CD4-positive, alpha-beta memory T cell (primary cell): ENCODE measurements at regions not wholly inside any gene's neighbourhood (a gene's known extent, or its start where the extent isn't known, plus 50 kb on each side); places are given as distances from the start of the nearest gene placed in this dataset.

Experiments
- CTCF ChIA-PET: fragments of 350-600 bp; sonication (Branson Sonifier 250); formaldehyde crosslinking; loops from one replicate; lab custom pipeline; 2021; ENCODE audit warnings: inconsistent platforms; ENCODE audit not compliant: partially characterized antibody; lab: Charles Lee
- POLR2A ChIA-PET: fragments of 350-600 bp; sonication (Branson Sonifier 250); formaldehyde crosslinking; loops from one replicate; lab custom pipeline; 2021; ENCODE audit not compliant: partially characterized antibody; lab: Charles Lee
- DNase-seq, 5 donors: peaks; one replicate each; pipeline versions ENCODE4 v3.0.0 to v3.0.0-alpha.2; 2020 to 2022; ENCODE audit warnings: mixed read lengths in 1 of 5
- H3K27ac ChIP-seq: one replicate; pipeline ENCODE4 v1.7.0; 2013; ENCODE audit warnings: low read depth, low read length
- H3K27me3 ChIP-seq: 2 replicates; pipeline ENCODE4 v1.7.0; 2013; ENCODE audit warnings: mild to moderate bottlenecking, low read length, moderate library complexity; ENCODE audit not compliant: insufficient read depth
- H3K36me3 ChIP-seq: 2 replicates; pipeline ENCODE4 v1.7.0; 2013; ENCODE audit warnings: mild to moderate bottlenecking, low read length, moderate library complexity; ENCODE audit not compliant: insufficient read depth
- H3K4me1 ChIP-seq: 2 replicates; pipeline ENCODE4 v1.7.0; 2013; ENCODE audit warnings: mild to moderate bottlenecking, low read length, moderate library complexity; ENCODE audit not compliant: insufficient read depth
- H3K4me3 ChIP-seq, 2 donors: one replicate each; pipeline ENCODE4 v1.7.0; 2013; ENCODE audit warnings: low read length in 2 of 2, mild to moderate bottlenecking in 1 of 2
- H3K9me3 ChIP-seq, 2 donors: one replicate each; pipeline ENCODE4 v1.7.0; 2013; ENCODE audit warnings: low read length in 2 of 2, control low read depth in 1 of 2; ENCODE audit not compliant: control insufficient read depth in 1 of 2
- H3K27ac Mint-ChIP-seq, 7 donors: one replicate each; pipeline ENCODE4 v1.8.0; 2020 to 2021; ENCODE audit warnings: mixed read lengths in 7 of 7, mild to moderate bottlenecking in 6 of 7, inconsistent platforms in 3 of 7, moderate library complexity in 3 of 7
- H3K27me3 Mint-ChIP-seq, 2 donors: one replicate each; pipeline ENCODE4 v1.8.0; 2020 to 2021; ENCODE audit warnings: mixed read lengths in 2 of 2
- H3K36me3 Mint-ChIP-seq, 2 donors: one replicate each; pipeline ENCODE4 v1.8.0; 2020 to 2021; ENCODE audit warnings: mixed read lengths in 2 of 2, inconsistent platforms in 1 of 2, mild to moderate bottlenecking in 1 of 2
- H3K4me1 Mint-ChIP-seq, 4 donors: one replicate each; pipeline ENCODE4 v1.8.0; 2020 to 2021; ENCODE audit warnings: mixed read lengths in 4 of 4, mild to moderate bottlenecking in 1 of 4
- H3K4me3 Mint-ChIP-seq, 8 donors: one replicate each; pipeline ENCODE4 v1.8.0; 2020 to 2021; ENCODE audit warnings: mixed read lengths in 8 of 8, mild to moderate bottlenecking in 7 of 8, moderate library complexity in 6 of 8, inconsistent platforms in 3 of 8
- H3K9me3 Mint-ChIP-seq, 8 donors: one replicate each; pipeline ENCODE4 v1.8.0; 2020 to 2021; ENCODE audit warnings: mixed read lengths in 8 of 8, mild to moderate bottlenecking in 5 of 8, inconsistent platforms in 3 of 8, moderate library complexity in 1 of 8
- intact Hi-C: fragments of 100-400 bp; cut with micrococcal nuclease; formaldehyde crosslinking; loops from one replicate; pipeline ENCODE4 v1.15.1; 2023

GRCh38 chr14:56730538-56731145 is 79.6 kb downstream of the OTX2 start:
- Mint-ChIP-seq H3K27me3 (peaks cover 10 to 13% of the 10 kb centered on the region in 2 donors), H3K4me3 (no peak overlapping the region), H3K27ac (no peak overlapping the region), H3K9me3 (peaks cover 0 to 2% (median 0%) of the 10 kb centered on the region in 8 donors), H3K4me1 (peaks cover 0 to 2% (median 0%) of the 10 kb centered on the region in 4 donors), H3K36me3 (no peaks in the 10 kb centered on the region)
- H3K27me3 ChIP-seq = peaks cover 9% of the 10 kb centered on the region
- no peaks in the 10 kb centered on the region for H3K36me3 ChIP-seq
- H3K4me1 ChIP-seq = no peaks in the 10 kb centered on the region
- intact Hi-C loops = no loop called here
- H3K9me3 ChIP-seq = no peaks in the 10 kb centered on the region
- no peak overlapping the region for H3K27ac ChIP-seq
- CTCF ChIA-PET = no interaction called here
- POLR2A ChIA-PET = no interaction called here
- DNase-seq = no peak
- H3K4me3 ChIP-seq = no peak overlapping the region

DNA sequence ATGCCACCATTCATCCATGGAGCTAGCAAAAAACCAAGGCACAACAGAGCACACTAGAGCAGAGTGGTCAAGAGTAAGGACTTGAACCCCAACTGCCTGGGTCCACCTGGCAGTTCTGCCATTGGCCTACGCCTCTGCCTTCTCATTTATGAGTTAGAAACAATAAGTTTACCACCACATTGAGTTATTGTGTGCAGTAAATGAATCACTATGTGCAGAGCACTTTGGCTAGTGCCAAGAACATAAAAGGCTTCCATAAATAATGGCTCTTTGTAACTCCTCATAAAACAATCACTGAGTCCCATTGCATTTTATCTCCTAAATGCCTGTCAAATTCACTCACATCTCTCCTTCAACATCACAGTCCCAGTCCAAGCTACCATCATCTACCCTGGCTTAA is 86.3 kb downstream of the OTX2 start:
- H3K9me3 Mint-ChIP-seq = peaks cover 0 to 2% (median 0%) of the 10 kb centered on the region in 8 donors
- H3K4me3 Mint-ChIP-seq = no peak overlapping the region
- POLR2A ChIA-PET = no interaction called here
- Histone ChIP-seq H3K36me3 (no peaks in the 10 kb centered on the region), H3K9me3 (no peaks in the 10 kb centered on the region), H3K4me3 (no peak overlapping the region), H3K27ac (no peak overlapping the region), H3K4me1 (no peaks in the 10 kb centered on the region), H3K27me3 (peaks cover 3% of the 10 kb centered on the region)
- CTCF ChIA-PET = no interaction called here
- peaks cover 11 to 18% of the 10 kb centered on the region in 2 donors for H3K27me3 Mint-ChIP-seq
- no peak for DNase-seq
- no peaks in the 10 kb centered on the region for H3K36me3 Mint-ChIP-seq
- H3K27ac Mint-ChIP-seq = no peak overlapping the region
- H3K4me1 Mint-ChIP-seq = no peaks in the 10 kb centered on the region
- intact Hi-C loops = no loop called here

DNA sequence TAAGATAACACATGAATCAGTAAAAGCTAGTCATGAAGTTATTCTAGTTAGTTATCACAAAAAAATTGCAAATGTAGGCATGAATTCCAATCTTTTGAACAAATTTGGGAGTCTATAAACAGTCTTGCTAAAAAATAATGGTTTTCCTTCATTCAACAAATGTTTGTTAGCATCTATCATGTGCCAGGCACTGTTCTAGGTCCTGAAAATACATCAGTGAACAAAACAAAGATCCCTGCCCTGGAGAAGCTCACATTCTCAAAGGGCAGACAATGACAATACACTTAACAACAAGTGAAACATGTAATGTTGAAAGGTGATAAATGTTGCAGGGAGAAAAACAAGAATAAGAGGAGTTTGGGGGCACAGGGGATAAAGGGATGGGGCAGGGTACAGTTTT is 86.9 kb downstream of the OTX2 start:
- Mint-ChIP-seq H3K27me3 (peaks cover 15 to 21% of the 10 kb centered on the region in 2 donors), H3K4me1 (no peaks in the 10 kb centered on the region), H3K9me3 (peaks cover 0 to 2% (median 0%) of the 10 kb centered on the region in 8 donors), H3K27ac (no peak overlapping the region), H3K36me3 (no peaks in the 10 kb centered on the region), H3K4me3 (no peak overlapping the region)
- CTCF ChIA-PET = interaction anchor here (0.9 kb wide), 1 partner anchor 14 kb away, joined by 4 read pairs; no protein-coding TSS in a partner anchor
- no peak overlapping the region for H3K27ac ChIP-seq
- H3K36me3 ChIP-seq = no peaks in the 10 kb centered on the region
- DNase-seq = no peak
- H3K4me1 ChIP-seq = no peaks in the 10 kb centered on the region
- H3K27me3 ChIP-seq = peaks cover 3% of the 10 kb centered on the region
- no peaks in the 10 kb centered on the region for H3K9me3 ChIP-seq
- no peak overlapping the region for H3K4me3 ChIP-seq
- intact Hi-C loops = no loop called here
- POLR2A ChIA-PET = no interaction called here

- Mint-ChIP-seq H3K9me3 (peaks cover 0 to 2% (median 0%) of the 10 kb centered on the region in 8 donors), H3K27me3 (peaks cover 15 to 19% of the 10 kb centered on the region in 2 donors), H3K36me3 (no peaks in the 10 kb centered on the region), H3K4me1 (no peaks in the 10 kb centered on the region), H3K4me3 (no peak overlapping the region), H3K27ac (no peak overlapping the region)
- Histone ChIP-seq H3K36me3 (no peaks in the 10 kb centered on the region), H3K4me3 (no peak overlapping the region), H3K27me3 (peaks cover 3% of the 10 kb centered on the region), H3K9me3 (no peaks in the 10 kb centered on the region), H3K4me1 (no peaks in the 10 kb centered on the region), H3K27ac (no peak overlapping the region)
- DNase-seq = no peak
- POLR2A ChIA-PET = no interaction called here
- CTCF ChIA-PET = no interaction called here
- intact Hi-C loops = no loop called here
Observed at GRCh38 chr14:56720703-56721460, 89.4 kb downstream of the OTX2 start.

DNA sequence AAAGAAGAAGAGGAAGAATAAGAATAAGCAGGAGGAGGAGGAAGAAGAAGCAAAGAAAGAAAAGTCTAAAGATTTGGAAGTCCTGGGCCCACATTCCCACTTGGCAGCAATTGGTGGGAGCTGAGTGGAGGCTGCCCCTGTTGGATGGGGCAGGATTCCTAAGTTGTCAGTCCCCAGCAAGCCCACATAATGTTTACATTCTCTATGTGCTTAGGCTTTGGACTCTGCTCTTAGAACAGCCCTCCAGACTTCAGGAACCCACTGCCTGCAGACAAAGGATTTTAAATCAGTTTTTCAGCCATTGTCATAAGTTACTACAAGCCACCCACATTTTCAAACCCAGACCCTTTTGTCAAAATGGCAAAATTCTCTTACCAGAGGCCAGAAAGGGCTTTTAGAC is 92.0 kb downstream of the OTX2 start:
- intact Hi-C loops = no loop called here
- no peaks in the 10 kb centered on the region for H3K4me1 Mint-ChIP-seq
- POLR2A ChIA-PET = no interaction called here
- H3K27me3 ChIP-seq = peaks cover 3% of the 10 kb centered on the region
- H3K4me1 ChIP-seq = no peaks in the 10 kb centered on the region
- H3K9me3 Mint-ChIP-seq = peaks cover 0 to 2% (median 0%) of the 10 kb centered on the region in 8 donors
- no peak overlapping the region for H3K4me3 ChIP-seq
- peaks cover 13 to 14% of the 10 kb centered on the region in 2 donors for H3K27me3 Mint-ChIP-seq
- H3K27ac ChIP-seq = no peak overlapping the region
- CTCF ChIA-PET = no interaction called here
- DNase-seq = no peak
- no peaks in the 10 kb centered on the region for H3K9me3 ChIP-seq
- H3K4me3 Mint-ChIP-seq = no peak overlapping the region
- H3K27ac Mint-ChIP-seq = no peak overlapping the region
- H3K36me3 Mint-ChIP-seq = no peaks in the 10 kb centered on the region
- no peaks in the 10 kb centered on the region for H3K36me3 ChIP-seq

DNA sequence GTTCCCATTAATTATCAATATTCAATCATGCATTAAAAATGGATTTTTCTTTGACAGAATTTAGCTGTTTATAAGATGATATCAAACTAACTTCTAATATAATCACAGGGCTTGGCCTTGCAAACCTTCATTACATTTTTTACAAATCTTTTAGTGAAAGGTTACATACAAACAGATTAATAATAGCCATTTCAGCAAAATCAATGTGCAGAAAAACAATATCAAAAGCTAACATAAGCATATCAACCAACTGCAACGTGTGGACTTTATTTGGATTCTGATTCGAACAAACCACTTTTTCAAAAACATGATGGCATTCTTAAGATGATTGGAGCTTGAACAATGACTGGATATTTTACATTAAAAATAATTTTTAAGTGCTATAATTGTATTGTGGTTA is 93.6 kb downstream of the OTX2 start:
- intact Hi-C loops = no loop called here
- Histone ChIP-seq H3K36me3 (no peaks in the 10 kb centered on the region), H3K4me3 (no peak overlapping the region), H3K4me1 (no peaks in the 10 kb centered on the region), H3K27ac (no peak overlapping the region), H3K27me3 (peaks cover 3% of the 10 kb centered on the region), H3K9me3 (no peaks in the 10 kb centered on the region)
- ChIA-PET POLR2A (no interaction called here), CTCF (interaction anchor here (1.1 kb wide), 1 partner anchor 81 kb away, joined by 3 read pairs; no protein-coding TSS in a partner anchor)
- DNase-seq = no peak
- peaks cover 0 to 2% (median 0%) of the 10 kb centered on the region in 8 donors for H3K9me3 Mint-ChIP-seq
- no peaks in the 10 kb centered on the region for H3K36me3 Mint-ChIP-seq
- peaks cover 11 to 13% of the 10 kb centered on the region in 2 donors for H3K27me3 Mint-ChIP-seq
- no peak overlapping the region for H3K27ac Mint-ChIP-seq
- H3K4me1 Mint-ChIP-seq = no peaks in the 10 kb centered on the region
- no peak overlapping the region for H3K4me3 Mint-ChIP-seq

GRCh38 chr14:56715938-56716337 is 94.3 kb downstream of the OTX2 start:
- H3K4me3 Mint-ChIP-seq = no peak overlapping the region
- H3K36me3 ChIP-seq = no peaks in the 10 kb centered on the region
- H3K36me3 Mint-ChIP-seq = no peaks in the 10 kb centered on the region
- peaks cover 9 to 10% of the 10 kb centered on the region in 2 donors for H3K27me3 Mint-ChIP-seq
- H3K27ac Mint-ChIP-seq = no peak overlapping the region
- H3K27ac ChIP-seq = no peak overlapping the region
- no peaks in the 10 kb centered on the region for H3K9me3 ChIP-seq
- H3K27me3 ChIP-seq = peaks cover 3% of the 10 kb centered on the region
- intact Hi-C loops = no loop called here
- H3K4me1 ChIP-seq = no peaks in the 10 kb centered on the region
- ChIA-PET POLR2A (no interaction called here), CTCF (interaction anchor here (1.1 kb wide), 1 partner anchor 80 kb away, joined by 3 read pairs; no protein-coding TSS in a partner anchor)
- no peak for DNase-seq
- H3K4me1 Mint-ChIP-seq = no peaks in the 10 kb centered on the region
- no peak overlapping the region for H3K4me3 ChIP-seq
- no peaks in the 10 kb centered on the region for H3K9me3 Mint-ChIP-seq
